ENCODE measurements at regions not wholly inside any gene's neighbourhood (a gene's known extent, or its start where the extent isn't known, plus 50 kb on each side); places are given as distances from the start of the nearest gene placed in this dataset.
"Not testable (repeated sequence)": the region's sequence is repeated elsewhere in the genome, so short reads cannot be mapped to it uniquely, and the experiment has no call there.

- no peak for ATAC-seq (ENCODE audit: poor library complexity)
Observed at GRCh38 chr16:26457095-26457494, 609.6 kb upstream of the C16orf82 start.

GRCh38 chr16:26457882-26458281 lies 608.8 kb upstream of the C16orf82 start:
- intact Hi-C loops (cut with DNase I), result no loop called here
- DNase-seq, result no peak
- ATAC-seq (ENCODE audit: poor library complexity), result no peak

More at GRCh38 chr16:26457095-26457494, 609.6 kb upstream of the C16orf82 start:
- no peak for DNase-seq
- intact Hi-C loops (cut with DNase I), result no loop called here

DNA sequence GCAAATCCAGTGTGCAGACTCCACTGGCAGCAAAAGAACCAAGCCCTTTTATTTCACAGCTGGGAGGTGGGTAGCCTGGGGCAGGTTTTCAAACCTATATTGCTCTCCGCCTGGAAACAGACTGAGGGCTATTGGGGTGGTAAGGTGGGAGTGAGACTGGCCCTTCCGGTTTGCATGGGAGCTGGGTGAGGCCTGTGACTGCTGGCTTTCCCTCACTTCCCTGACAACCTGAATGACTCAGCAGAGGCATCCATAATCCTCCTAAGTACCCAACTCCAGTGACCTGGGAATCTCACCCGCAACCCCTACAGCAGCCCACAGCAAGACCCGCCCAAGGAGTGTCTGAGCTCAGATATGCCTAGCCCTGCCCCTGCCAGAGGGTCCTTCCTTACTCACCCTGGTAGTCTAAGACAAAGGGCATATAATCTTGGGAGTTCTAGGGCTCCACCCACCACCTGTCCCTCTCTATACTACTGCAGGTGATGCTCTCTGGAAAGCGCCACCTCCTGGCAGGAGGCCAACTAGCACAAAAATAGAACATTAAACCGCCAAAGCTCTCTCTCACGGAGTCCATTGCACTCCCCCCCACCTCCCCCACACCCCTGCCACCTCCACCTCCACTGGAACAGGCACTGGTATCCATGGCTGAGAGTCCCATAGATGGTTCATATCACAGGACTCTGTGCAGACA lies 602.0 kb upstream of the C16orf82 start:
- ATAC-seq (ENCODE audit: poor library complexity) (no peak), DNase-seq (no peak)
- intact Hi-C loops (cut with DNase I), result no loop called here

GRCh38 chr16:26474405-26474804 lies 592.3 kb upstream of the C16orf82 start:
- intact Hi-C loops (cut with DNase I); ATAC-seq (ENCODE audit: poor library complexity); DNase-seq: not testable (repeated sequence)

DNA sequence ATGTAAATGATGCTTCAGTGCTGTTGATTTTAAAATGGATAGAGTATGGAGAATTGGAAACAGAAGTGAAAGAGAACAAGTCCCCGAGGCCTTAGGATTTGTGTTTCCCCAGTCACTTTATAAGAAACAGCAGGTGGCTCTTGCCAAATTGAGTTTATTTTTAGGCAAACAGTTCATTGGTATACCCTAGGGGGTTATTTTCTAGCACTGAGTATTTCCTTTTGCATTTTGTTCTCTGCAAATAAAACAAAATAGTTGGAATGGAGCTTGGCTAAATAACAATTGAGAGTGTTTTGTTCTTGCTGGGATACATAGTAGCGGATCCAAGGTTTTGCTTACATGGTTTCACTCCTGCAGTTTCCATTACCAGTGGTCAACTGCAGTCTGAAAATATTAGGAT lies 591.1 kb upstream of the C16orf82 start:
- intact Hi-C loops (cut with DNase I), result no loop called here
- ATAC-seq (ENCODE audit: poor library complexity) (no peak), DNase-seq (no peak)

- intact Hi-C loops (cut with DNase I), result no loop called here
- DNase-seq (no peak), ATAC-seq (ENCODE audit: poor library complexity) (no peak)
Observed at GRCh38 chr16:26491101-26491670, 575.5 kb upstream of the C16orf82 start.

- ATAC-seq (ENCODE audit: poor library complexity) (no peak), DNase-seq (no peak)
- intact Hi-C loops (cut with DNase I), result no loop called here
Observed at GRCh38 chr16:26491962-26492361, 574.8 kb upstream of the C16orf82 start.

- intact Hi-C loops (cut with DNase I), result no loop called here
- no peak for DNase-seq
- ATAC-seq (ENCODE audit: poor library complexity), result no peak
Observed at GRCh38 chr16:26493751-26494150, 573.0 kb upstream of the C16orf82 start.

- DNase-seq (no peak), ATAC-seq (ENCODE audit: poor library complexity) (no peak)
- intact Hi-C loops (cut with DNase I), result no loop called here
Observed at GRCh38 chr16:26497896-26498295, 568.8 kb upstream of the C16orf82 start.

GRCh38 chr16:26500326-26500725 lies 566.4 kb upstream of the C16orf82 start:
- DNase-seq, result no peak
- no peak for ATAC-seq (ENCODE audit: poor library complexity)
- intact Hi-C loops (cut with DNase I), result no loop called here

DNA sequence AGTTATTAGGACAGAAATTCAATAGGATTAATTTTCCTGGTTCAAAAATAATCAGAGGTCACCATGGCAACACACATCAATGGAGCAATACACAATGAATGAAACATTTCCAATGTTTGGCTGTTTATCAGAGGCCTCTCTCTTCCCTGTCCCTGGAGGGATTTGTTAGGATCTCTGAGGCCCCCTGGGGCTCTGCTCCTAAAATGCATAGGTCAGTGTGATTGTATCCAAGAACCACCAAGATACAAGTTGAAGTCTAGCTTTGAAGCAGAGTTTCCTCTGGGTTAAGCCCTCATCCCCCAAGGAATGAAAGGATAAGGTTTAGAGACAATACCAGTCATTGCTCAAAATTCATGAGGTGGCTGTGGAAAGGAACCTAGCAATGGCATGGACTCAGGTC lies 561.2 kb upstream of the C16orf82 start:
- intact Hi-C loops (cut with DNase I), result no loop called here
- ATAC-seq (ENCODE audit: poor library complexity), result no peak
- DNase-seq, result no peak

- DNase-seq; ATAC-seq (ENCODE audit: poor library complexity); intact Hi-C loops (cut with DNase I): not testable (repeated sequence)
Observed at GRCh38 chr16:26508946-26509345, 557.8 kb upstream of the C16orf82 start.

- intact Hi-C loops (cut with DNase I), result no loop called here
- ATAC-seq (ENCODE audit: poor library complexity) (no peak), DNase-seq (no peak)
Observed at GRCh38 chr16:26510924-26511323, 555.8 kb upstream of the C16orf82 start.

DNA sequence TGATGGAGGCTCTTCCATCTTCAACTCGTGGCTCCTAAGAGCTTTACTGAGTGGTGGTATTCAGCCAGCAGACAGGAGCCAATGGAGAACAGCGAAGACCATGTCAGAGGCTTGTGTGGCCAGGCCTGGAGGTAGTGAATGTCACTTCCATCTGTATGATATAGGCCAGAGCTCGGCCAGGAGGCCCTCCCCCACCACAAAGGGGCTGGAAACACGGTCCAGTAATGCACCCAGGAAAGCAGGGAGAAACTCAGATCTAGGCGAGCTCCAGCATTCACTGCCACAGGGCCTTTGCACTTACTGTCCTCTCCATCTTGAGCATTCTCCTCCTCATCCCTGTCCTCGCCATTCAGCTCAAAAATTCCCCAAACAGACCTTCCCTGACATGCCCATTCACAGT lies 555.3 kb upstream of the C16orf82 start:
- no peak for ATAC-seq (ENCODE audit: poor library complexity)
- intact Hi-C loops (cut with DNase I), result no loop called here
- no peak for DNase-seq

- ATAC-seq (ENCODE audit: poor library complexity) (no peak), DNase-seq (no peak)
- intact Hi-C loops (cut with DNase I), result no loop called here
Observed at GRCh38 chr16:26521626-26522025, 545.1 kb upstream of the C16orf82 start.

- intact Hi-C loops (cut with DNase I), result no loop called here
- ATAC-seq (ENCODE audit: poor library complexity), result no peak
- no peak for DNase-seq
Observed at GRCh38 chr16:26524281-26524680, 542.4 kb upstream of the C16orf82 start.

GRCh38 chr16:26524846-26525245 lies 541.9 kb upstream of the C16orf82 start:
- ATAC-seq (ENCODE audit: poor library complexity) (no peak), DNase-seq (no peak)
- intact Hi-C loops (cut with DNase I), result no loop called here

DNA sequence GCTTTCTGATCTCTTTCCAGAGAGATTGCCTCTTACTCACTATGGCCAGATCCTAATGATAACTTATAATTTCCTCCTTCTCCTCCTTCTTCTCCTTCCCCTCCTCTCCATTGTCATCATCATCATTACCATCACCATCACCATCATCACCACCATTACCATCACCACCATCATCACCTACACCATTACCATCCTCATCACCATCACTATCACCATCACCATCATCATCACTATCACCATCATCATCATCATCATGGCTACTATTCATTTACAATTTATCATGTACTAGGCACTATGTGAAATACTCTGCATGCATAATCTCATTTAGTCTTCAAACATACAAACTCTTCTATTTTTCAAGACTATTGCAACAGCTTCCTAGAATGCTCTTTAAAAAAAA lies 540.9 kb upstream of the C16orf82 start:
- intact Hi-C loops (cut with DNase I), result no loop called here
- DNase-seq (no peak), ATAC-seq (ENCODE audit: poor library complexity) (no peak)

DNA sequence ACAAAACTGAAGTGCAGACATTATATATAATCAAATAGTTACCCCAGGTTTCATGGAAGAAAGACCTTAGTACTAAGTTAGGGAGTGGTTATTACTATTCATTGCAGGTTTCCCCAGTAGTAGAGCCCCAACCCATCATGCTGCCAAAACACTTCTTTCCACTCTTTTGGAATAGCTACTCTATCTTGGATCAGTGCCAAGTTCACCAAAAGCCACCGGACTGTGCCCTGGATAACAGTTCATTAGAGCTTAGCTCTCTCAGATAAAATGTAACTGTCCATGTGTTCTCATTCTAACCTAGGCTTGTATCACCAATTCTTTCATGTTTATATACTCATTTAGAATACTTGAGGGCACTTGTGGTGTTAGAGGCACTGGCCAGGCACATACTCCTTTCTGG lies 540.1 kb upstream of the C16orf82 start:
- no peak for DNase-seq
- intact Hi-C loops (cut with DNase I), result no loop called here
- ATAC-seq (ENCODE audit: poor library complexity), result no peak

DNA sequence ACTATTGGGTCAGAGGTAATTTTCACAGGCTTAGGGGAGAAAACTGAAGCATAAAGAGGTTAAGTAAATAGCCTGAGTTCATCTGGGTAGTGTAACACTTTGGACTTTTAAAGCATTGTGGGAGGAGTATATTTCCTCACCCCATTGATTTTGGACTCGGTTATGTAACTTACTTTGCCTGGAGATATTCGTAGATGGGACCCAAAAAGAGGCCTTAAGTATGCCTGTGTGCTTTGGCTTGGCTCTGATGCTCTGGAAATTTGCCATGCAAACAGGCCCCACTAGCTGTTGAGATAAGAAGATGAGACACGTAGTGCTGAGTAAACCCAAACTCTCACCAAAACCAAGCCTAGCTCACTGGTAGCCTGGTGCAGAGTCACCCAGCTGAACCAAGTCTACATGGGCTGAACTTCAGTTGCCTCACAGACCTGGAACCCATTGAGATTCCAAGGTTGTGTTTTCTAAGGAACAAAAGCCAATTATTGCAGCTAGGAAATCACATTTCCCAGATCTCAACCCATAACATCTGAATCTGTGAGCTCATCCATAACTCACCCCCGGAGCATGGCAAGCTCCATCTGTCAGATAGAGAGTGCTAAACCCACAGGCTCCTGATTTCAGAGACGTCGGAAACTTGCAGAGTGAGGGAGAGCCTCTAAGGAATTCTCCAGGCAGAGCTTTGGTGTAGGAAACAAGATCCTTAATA lies 536.0 kb upstream of the C16orf82 start:
- intact Hi-C loops (cut with DNase I), result no loop called here
- DNase-seq (no peak), ATAC-seq (ENCODE audit: poor library complexity) (no peak)
